ENCODE measurements at regions not wholly inside any gene's neighbourhood (a gene's known extent, or its start where the extent isn't known, plus 50 kb on each side); places are given as distances from the start of the nearest gene placed in this dataset.

DNA sequence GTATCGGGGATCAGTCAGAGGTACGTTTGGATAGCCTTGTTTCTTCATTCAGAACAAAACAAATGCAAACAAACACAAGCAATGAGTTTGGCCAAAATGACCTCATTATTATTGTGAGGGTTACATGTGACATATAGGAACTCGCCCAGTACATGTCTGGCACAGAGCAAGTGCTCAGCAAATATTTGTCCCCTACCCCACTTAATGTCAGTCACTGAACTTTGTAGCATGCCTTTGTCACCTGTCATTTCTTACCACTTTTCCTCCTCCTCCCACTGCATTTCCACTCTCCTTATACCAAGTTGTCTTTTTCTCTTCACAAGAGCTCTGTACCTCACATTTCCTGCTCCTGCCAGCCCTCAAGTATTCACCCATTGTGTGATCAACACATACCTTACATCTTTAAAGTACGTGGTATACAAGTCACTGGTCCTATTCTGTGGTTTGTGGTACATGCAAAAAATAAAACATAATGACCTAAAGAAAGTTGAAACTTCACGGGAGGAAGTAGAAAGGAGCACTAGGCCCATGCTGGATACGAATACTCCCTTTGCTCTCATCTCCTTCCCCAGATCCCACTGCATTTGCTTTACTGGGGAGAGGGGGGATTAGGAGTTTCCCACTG lies 236.0 kb downstream of the INHBA start:
- ChIA-PET RAD21 (ENCODE audit: unreplicated experiment) (interaction anchor here (0.7 to 1.1 kb wide), 2 partner anchors 11 to 29 kb away, joined by 3 read pairs; no protein-coding TSS in a partner anchor), CTCF (interaction anchor here (0.6 kb wide), 1 partner anchor 10 kb away, joined by 3 read pairs; no protein-coding TSS in a partner anchor)
- H3K36me3 ChIP-seq (ENCODE audit: control insufficient read depth in 2 of 2, insufficient read depth in 2 of 2, low read length in 1 of 2) = no peaks in the 10 kb centered on the region

More for the DNA sequence above, 236.0 kb downstream of the INHBA start:
- no peak overlapping the region for H3K9ac ChIP-seq (ENCODE audit: control insufficient read depth, insufficient read depth, low read length)
- no peaks in the 10 kb centered on the region for H4K20me1 ChIP-seq (ENCODE audit: control insufficient read depth, insufficient read depth)
- no peaks in the 10 kb centered on the region for H3K79me2 ChIP-seq (ENCODE audit: control insufficient read depth, insufficient read depth, low read length)
- no peak overlapping the region for H3K27ac ChIP-seq (ENCODE audit: control insufficient read depth, insufficient read depth)
- intact Hi-C loops (cut with micrococcal nuclease; ENCODE audit: unreplicated experiment) = no loop called here
- WGBS (ENCODE audit: insufficient coverage, insufficient replicate concordance, low lambda C conversion rate, missing lambda C conversion rate) = 15% methylated on average over 6 of the region's 6 CpGs
- no TSS peak for BruUV-seq (replicated peaks)
- no peaks in the 10 kb centered on the region for H3K27me3 ChIP-seq (replicated peaks in 1 of 2; ENCODE audit: control insufficient read depth in 2 of 2, insufficient read depth in 2 of 2, low read length in 1 of 2)
- FAIRE-seq (no peak), DNase-seq (ENCODE audit: low read depth, low spot score) (no peak), ATAC-seq (peak; percentile 80)
- in situ Hi-C loops (cut with MboI) = no loop called here
- no peak overlapping the region for H2AFZ ChIP-seq (ENCODE audit: control insufficient read depth, low read depth, low read length)
- ChIA-PET POLR2A (no interaction called here), SMC1A (ENCODE audit: uncharacterized antibody, unreplicated experiment) (no interaction called here)
- H3K9me3 ChIP-seq (replicated peaks; ENCODE audit: control insufficient read depth, insufficient read depth, low read length) = no peaks in the 10 kb centered on the region
- H3K4me2 ChIP-seq (ENCODE audit: control insufficient read depth, insufficient read depth) = no peak overlapping the region
- no peak overlapping the region for H3K4me3 ChIP-seq
- TF ChIP-seq MTA2 (IDR thresholded peaks at IDR 0.05; ENCODE audit: low read depth) = peak; percentile 48; the same call in 1 of the 2 replicates
- TF ChIP-seq EP300 (IDR thresholded peaks at IDR 0.05; ENCODE audit: borderline replicate concordance in 1 of 2, control insufficient read depth in 1 of 2, low read depth in 2 of 2, low read length in 2 of 2) = peak in 1 of 2 experiments; percentile 50; a peak in 2 of 4 replicates
- TF ChIP-seq FOXM1 (IDR thresholded peaks at IDR 0.05; ENCODE audit: low read depth, low read length) = no peak
- TF ChIP-seq MLLT1 (IDR thresholded peaks at IDR 0.05) = no peak
- TF ChIP-seq NFXL1 (IDR thresholded peaks at IDR 0.05; ENCODE audit: borderline replicate concordance) = no peak
- no peak for TF ChIP-seq YBX1 (IDR thresholded peaks at IDR 0.05)
- TF ChIP-seq RUNX3 (IDR thresholded peaks at IDR 0.05; ENCODE audit: low read length) = peak; percentile 66
- TF ChIP-seq ATF7 (IDR thresholded peaks at IDR 0.05; ENCODE audit: low read depth) = peak; percentile 48; the same call in 1 of the 2 replicates
- no peak for TF ChIP-seq CBX3 (IDR thresholded peaks at IDR 0.05; ENCODE audit: borderline replicate concordance, low read depth)
- TF ChIP-seq ZSCAN29 (IDR thresholded peaks at IDR 0.05) = no peak
- peak; percentile 44 to 56; a peak in 3 of 4 replicates for TF ChIP-seq IKZF2 (IDR thresholded peaks at IDR 0.05)
- peak in 1 of 2 experiments; percentile 26; a peak in 1 of 4 replicates for TF ChIP-seq BHLHE40 (IDR thresholded peaks at IDR 0.05; ENCODE audit: borderline replicate concordance in 1 of 2, low read depth in 2 of 2, low read length in 1 of 2)
- TF ChIP-seq PML (IDR thresholded peaks at IDR 0.05; ENCODE audit: low read length) = no peak
- no peaks in the 10 kb centered on the region; the same call in 1 of the 2 replicates for H3K4me1 ChIP-seq (ENCODE audit: control insufficient read depth, insufficient read depth, low read length)

Data from GM12878 (cell line).